Peyer's patch (tissue), 4 donors: ENCODE measurements at regions not wholly inside any gene's neighbourhood (a gene's known extent, or its start where the extent isn't known, plus 50 kb on each side); places are given as distances from the start of the nearest gene placed in this dataset.

ENCODE experiments used
- POLR2A ChIP-seq, 2 donors: fragments of 450-650 bp; IDR thresholded peaks; one replicate each; pipeline ENCODE4 v1.5.1; 2017; ENCODE audit warnings: antibody characterized with exemption in 2 of 2, mild to moderate bottlenecking in 2 of 2, moderate library complexity in 2 of 2
- TF ChIP-seq, protein P1 (sequence below), 6 experiments: fragments of 450-650 bp in 4 of 6; fragments of 200-600 bp in 2 of 6; sonication (generic) in 1 of 6; IDR thresholded peaks; one replicate each; pipeline ENCODE4 v1.5.1; 2017 to 2019; ENCODE audit warnings: antibody characterized with exemption in 6 of 6, mild to moderate bottlenecking in 3 of 6, moderate library complexity in 1 of 6

- TF ChIP-seq, protein P1, sequence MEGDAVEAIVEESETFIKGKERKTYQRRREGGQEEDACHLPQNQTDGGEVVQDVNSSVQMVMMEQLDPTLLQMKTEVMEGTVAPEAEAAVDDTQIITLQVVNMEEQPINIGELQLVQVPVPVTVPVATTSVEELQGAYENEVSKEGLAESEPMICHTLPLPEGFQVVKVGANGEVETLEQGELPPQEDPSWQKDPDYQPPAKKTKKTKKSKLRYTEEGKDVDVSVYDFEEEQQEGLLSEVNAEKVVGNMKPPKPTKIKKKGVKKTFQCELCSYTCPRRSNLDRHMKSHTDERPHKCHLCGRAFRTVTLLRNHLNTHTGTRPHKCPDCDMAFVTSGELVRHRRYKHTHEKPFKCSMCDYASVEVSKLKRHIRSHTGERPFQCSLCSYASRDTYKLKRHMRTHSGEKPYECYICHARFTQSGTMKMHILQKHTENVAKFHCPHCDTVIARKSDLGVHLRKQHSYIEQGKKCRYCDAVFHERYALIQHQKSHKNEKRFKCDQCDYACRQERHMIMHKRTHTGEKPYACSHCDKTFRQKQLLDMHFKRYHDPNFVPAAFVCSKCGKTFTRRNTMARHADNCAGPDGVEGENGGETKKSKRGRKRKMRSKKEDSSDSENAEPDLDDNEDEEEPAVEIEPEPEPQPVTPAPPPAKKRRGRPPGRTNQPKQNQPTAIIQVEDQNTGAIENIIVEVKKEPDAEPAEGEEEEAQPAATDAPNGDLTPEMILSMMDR (IDR thresholded peaks at IDR 0.05): no peak
- no peak for TF ChIP-seq POLR2A (IDR thresholded peaks at IDR 0.05)
Measured at GRCh38 chr4:54942721-54943120, 182.7 kb downstream of the KDR start.
